Ovary (tissue), 3 donors: ENCODE measurements at regions not wholly inside any gene's neighbourhood (a gene's known extent, or its start where the extent isn't known, plus 50 kb on each side); places are given as distances from the start of the nearest gene placed in this dataset.

Experiments
- EP300 ChIP-seq: sonication (generic); formaldehyde crosslinking; IDR thresholded peaks from one replicate; pipeline ENCODE4 v1.6.1; 2017; ENCODE audit warnings: antibody characterized with exemption
- TF ChIP-seq, protein P1 (sequence below), 3 donors: fragments of 450-650 bp in 2 of 3; fragments of 200-600 bp in 1 of 3; IDR thresholded peaks; one replicate each; pipeline versions ENCODE4 v1.5.1 to v1.8.0; 2016 to 2022; ENCODE audit warnings: antibody characterized with exemption in 3 of 3, mild to moderate bottlenecking in 1 of 3
- donor health status: DM: no; HTN: no; CAD: no.

DNA sequence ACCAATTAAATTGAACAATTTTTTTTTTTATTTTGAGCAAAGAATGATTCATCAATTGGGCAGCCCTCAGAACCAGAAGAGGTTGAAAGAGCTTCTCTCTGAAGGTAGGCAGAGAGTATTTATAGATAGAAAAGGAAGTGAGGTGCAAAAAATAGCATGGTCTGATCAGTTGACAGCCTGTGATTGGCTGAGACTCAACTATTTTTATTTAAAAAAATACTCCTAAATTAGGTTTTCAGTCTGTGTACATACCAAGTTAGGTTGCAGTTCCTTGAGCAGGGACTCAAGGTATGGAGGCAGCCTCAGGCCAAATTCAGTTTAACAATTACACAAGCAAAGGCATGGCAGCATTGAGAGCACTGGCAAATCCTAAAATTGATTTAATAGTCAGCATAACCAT is 1074.7 kb downstream of the SORCS1 start:
- TF ChIP-seq, protein P1, sequence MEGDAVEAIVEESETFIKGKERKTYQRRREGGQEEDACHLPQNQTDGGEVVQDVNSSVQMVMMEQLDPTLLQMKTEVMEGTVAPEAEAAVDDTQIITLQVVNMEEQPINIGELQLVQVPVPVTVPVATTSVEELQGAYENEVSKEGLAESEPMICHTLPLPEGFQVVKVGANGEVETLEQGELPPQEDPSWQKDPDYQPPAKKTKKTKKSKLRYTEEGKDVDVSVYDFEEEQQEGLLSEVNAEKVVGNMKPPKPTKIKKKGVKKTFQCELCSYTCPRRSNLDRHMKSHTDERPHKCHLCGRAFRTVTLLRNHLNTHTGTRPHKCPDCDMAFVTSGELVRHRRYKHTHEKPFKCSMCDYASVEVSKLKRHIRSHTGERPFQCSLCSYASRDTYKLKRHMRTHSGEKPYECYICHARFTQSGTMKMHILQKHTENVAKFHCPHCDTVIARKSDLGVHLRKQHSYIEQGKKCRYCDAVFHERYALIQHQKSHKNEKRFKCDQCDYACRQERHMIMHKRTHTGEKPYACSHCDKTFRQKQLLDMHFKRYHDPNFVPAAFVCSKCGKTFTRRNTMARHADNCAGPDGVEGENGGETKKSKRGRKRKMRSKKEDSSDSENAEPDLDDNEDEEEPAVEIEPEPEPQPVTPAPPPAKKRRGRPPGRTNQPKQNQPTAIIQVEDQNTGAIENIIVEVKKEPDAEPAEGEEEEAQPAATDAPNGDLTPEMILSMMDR (IDR thresholded peaks at IDR 0.05): no peak
- TF ChIP-seq EP300: no peak
